Activated CD4-positive, alpha-beta T cell treated with anti-CD3 and anti-CD28 coated beads, Interleukin-2, amount 50 U/mL, for 24 hours (primary cell): ENCODE measurements at regions not wholly inside any gene's neighbourhood (a gene's known extent, or its start where the extent isn't known, plus 50 kb on each side); places are given as distances from the start of the nearest gene placed in this dataset.

Source experiments
- DNase-seq, 2 donors: peaks; one replicate each; pipeline ENCODE4 v3.0.0-alpha.2; 2020; ENCODE audit warnings: low read depth in 1 of 2, low spot score in 1 of 2

GRCh38 chr7:155201325-155202087 lies 96.2 kb upstream of the INSIG1 start:
- DNase-seq = no peak

- DNase-seq = no peak
These were observed 95.4 kb upstream of the INSIG1 start for GRCh38 chr7:155202106-155202871.

GRCh38 chr7:155203059-155203881 lies 94.4 kb upstream of the INSIG1 start:
- no peak for DNase-seq

GRCh38 chr7:155203882-155204691 lies 93.6 kb upstream of the INSIG1 start:
- DNase-seq = no peak

GRCh38 chr7:155204744-155205367 lies 92.8 kb upstream of the INSIG1 start:
- DNase-seq = no peak

- DNase-seq = peak; percentile 75 to 90
These were observed 92.0 kb upstream of the INSIG1 start for GRCh38 chr7:155205368-155206317.

GRCh38 chr7:155206318-155207020 lies 91.2 kb upstream of the INSIG1 start:
- peak; percentile 46 to 80 for DNase-seq

- DNase-seq = no peak
These were observed 90.2 kb upstream of the INSIG1 start for GRCh38 chr7:155207326-155208002.

- DNase-seq = no peak
These were observed 88.8 kb upstream of the INSIG1 start for GRCh38 chr7:155208681-155209477.

- no peak for DNase-seq
These were observed 88.0 kb upstream of the INSIG1 start for GRCh38 chr7:155209478-155210319.

GRCh38 chr7:155210356-155210755 lies 87.3 kb upstream of the INSIG1 start:
- DNase-seq = no peak

GRCh38 chr7:155211173-155211572 lies 86.5 kb upstream of the INSIG1 start:
- no peak for DNase-seq

GRCh38 chr7:155211761-155212160 lies 85.9 kb upstream of the INSIG1 start:
- DNase-seq = no peak

GRCh38 chr7:155212301-155213015 lies 85.2 kb upstream of the INSIG1 start:
- no peak for DNase-seq

- DNase-seq = no peak
These were observed 84.3 kb upstream of the INSIG1 start for GRCh38 chr7:155213385-155213784.
